ENCODE measurements at regions not wholly inside any gene's neighbourhood (a gene's known extent, or its start where the extent isn't known, plus 50 kb on each side); places are given as distances from the start of the nearest gene placed in this dataset.

DNA sequence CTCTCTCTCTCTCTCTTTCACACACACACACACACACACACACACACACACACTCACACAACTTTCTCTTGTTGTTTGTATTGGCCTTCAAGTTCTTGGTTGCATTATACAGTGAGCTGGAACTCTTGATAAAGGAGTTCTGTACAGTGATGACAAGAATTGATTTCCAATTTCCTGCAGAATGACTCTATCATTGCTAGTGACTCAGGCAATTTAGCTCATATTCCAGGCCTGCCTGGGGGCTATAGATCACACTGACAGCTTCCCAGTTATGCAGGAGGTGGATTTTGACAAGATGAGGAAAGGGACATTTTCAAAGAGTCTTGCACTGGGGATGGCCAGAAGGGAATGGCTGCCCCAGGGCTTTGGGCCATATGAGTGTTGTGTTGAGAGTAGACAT, 508.8 kb downstream of the TYW1 start:
- Histone ChIP-seq H3K4ac (replicated peaks; ENCODE audit: insufficient read length, low read depth, low read length) (no peak overlapping the region), H3K23me2 (ENCODE audit: low read depth, low read length) (no peaks in the 10 kb centered on the region), H3K27me3 (replicated peaks in 1 of 4; ENCODE audit: control insufficient read depth in 3 of 4, extremely low read depth in 1 of 4, insufficient read depth in 3 of 4, low read length in 3 of 4) (no peaks in the 10 kb centered on the region), H3K36me3 (ENCODE audit: control insufficient read depth in 2 of 4, insufficient read depth in 4 of 4, low read length in 3 of 4) (no peaks in the 10 kb centered on the region), H2AK5ac (ENCODE audit: low read depth, low read length) (no peak overlapping the region), H3K79me2 (ENCODE audit: control insufficient read depth in 1 of 2, insufficient read depth in 2 of 2, low read length in 2 of 2) (no peaks in the 10 kb centered on the region), H3K18ac (ENCODE audit: extremely low read depth, low read length) (no peak overlapping the region), H3K4me3 (ENCODE audit: extremely low read depth in 1 of 4, insufficient read depth in 2 of 4, low read depth in 3 of 4, low read length in 4 of 4) (no peak overlapping the region), H4K5ac (ENCODE audit: insufficient read length, low read depth, low read length) (no peak overlapping the region), H3K14ac (ENCODE audit: insufficient read length) (no peak overlapping the region), H2AFZ (ENCODE audit: low read length) (no peak overlapping the region), H2BK120ac (replicated peaks; ENCODE audit: low read depth, low read length) (no peak overlapping the region), H3K9ac (replicated peaks in 1 of 4; ENCODE audit: extremely low read depth in 1 of 4, low read depth in 3 of 4, low read length in 3 of 4) (no peak overlapping the region), H4K8ac (ENCODE audit: extremely low read depth, insufficient read depth, low read length) (no peak overlapping the region), H3K4me2 (ENCODE audit: insufficient read depth in 1 of 2, low read depth in 2 of 2, low read length in 2 of 2) (no peak overlapping the region), H4K91ac (replicated peaks; ENCODE audit: insufficient read length, low read length) (no peak overlapping the region), H2BK20ac (ENCODE audit: low read length) (no peak overlapping the region), H3K4me1 (replicated peaks in 1 of 4; ENCODE audit: control insufficient read depth in 3 of 4, insufficient read depth in 4 of 4, low read length in 3 of 4) (peaks cover 0 to 4% (median 0%) of the 10 kb centered on the region in 4 experiments; a peak in 1 of 7 replicates), H3K56ac (replicated peaks; ENCODE audit: insufficient read length, low read depth, low read length) (no peak overlapping the region), H2BK12ac (ENCODE audit: low read depth, low read length) (no peak overlapping the region), H4K20me1 (replicated peaks in 1 of 2; ENCODE audit: control insufficient read depth in 1 of 2, insufficient read depth in 2 of 2, low read length in 2 of 2) (no peaks in the 10 kb centered on the region), H2BK15ac (ENCODE audit: low read length) (no peak overlapping the region), H3K9me3 (ENCODE audit: insufficient read depth in 2 of 2, low read depth in 1 of 2, low read length in 1 of 2) (peaks cover 0 to 2% of the 10 kb centered on the region in 2 experiments; a peak in 1 of 4 replicates), H3K27ac (ENCODE audit: low read depth, low read length) (no peak overlapping the region), H2BK5ac (ENCODE audit: low read depth, low read length) (no peak overlapping the region), H3K79me1 (ENCODE audit: low read depth, low read length) (no peaks in the 10 kb centered on the region), H3K23ac (ENCODE audit: insufficient read length) (no peak overlapping the region)
- no peak for TF ChIP-seq EZH2 (IDR thresholded peaks at IDR 0.05; ENCODE audit: low read depth, low read length, severe bottlenecking)
- TF ChIP-seq TCF12 (IDR thresholded peaks at IDR 0.05; ENCODE audit: low read depth, low read length) = no peak
- no peak for TF ChIP-seq EP300 (IDR thresholded peaks at IDR 0.05; ENCODE audit: borderline replicate concordance in 1 of 2, low read depth in 2 of 2, low read length in 2 of 2)
- TF ChIP-seq ZNF274 (IDR thresholded peaks at IDR 0.05; ENCODE audit: borderline replicate concordance, extremely low read depth, low read length) = no peak
- ChIA-PET POLR2A (ENCODE audit: partially characterized antibody) (interaction anchor here (0.7 kb wide), 1 partner anchor 13 kb away, joined by 3 read pairs; no protein-coding TSS in a partner anchor), CTCF (ENCODE audit: partially characterized antibody) (interaction anchor here (0.6 to 1.0 kb wide), 2 partner anchors 16 to 117 kb away, joined by 3 to 4 read pairs; no protein-coding TSS in a partner anchor)
- FAIRE-seq = no peak
- no peak for DNase-seq (ENCODE audit: low read depth in 1 of 2, low spot score in 2 of 2)

All from H1 (cell line).